Glomerular visceral epithelial cell (primary cell): ENCODE measurements at regions not wholly inside any gene's neighbourhood (a gene's known extent, or its start where the extent isn't known, plus 50 kb on each side); places are given as distances from the start of the nearest gene placed in this dataset.

Source experiments
- DNase-seq: peaks from one replicate; pipeline ENCODE4 v3.0.0-alpha.2; 2016; ENCODE audit errors: extremely low spot score

DNA sequence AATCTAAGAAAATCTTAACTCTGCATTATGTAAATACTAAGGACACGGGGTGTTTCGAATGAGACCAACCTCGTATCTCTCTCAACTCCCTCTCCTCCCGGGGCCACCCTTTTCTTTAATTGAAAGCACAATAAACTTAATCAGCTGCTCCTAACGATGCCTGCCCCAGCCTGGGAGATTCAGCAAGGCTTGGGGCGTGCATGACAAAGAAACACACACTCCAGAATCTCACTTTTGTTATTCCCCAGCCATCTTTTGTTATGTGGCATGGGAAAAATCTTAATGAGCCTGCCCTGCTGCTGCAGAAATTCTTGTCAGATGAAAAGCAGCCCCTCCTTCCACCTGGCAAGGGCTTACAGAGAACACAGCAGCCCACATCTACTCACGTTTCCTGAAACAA is 117.4 kb downstream of the TTLL2 start:
- no peak for DNase-seq

DNA sequence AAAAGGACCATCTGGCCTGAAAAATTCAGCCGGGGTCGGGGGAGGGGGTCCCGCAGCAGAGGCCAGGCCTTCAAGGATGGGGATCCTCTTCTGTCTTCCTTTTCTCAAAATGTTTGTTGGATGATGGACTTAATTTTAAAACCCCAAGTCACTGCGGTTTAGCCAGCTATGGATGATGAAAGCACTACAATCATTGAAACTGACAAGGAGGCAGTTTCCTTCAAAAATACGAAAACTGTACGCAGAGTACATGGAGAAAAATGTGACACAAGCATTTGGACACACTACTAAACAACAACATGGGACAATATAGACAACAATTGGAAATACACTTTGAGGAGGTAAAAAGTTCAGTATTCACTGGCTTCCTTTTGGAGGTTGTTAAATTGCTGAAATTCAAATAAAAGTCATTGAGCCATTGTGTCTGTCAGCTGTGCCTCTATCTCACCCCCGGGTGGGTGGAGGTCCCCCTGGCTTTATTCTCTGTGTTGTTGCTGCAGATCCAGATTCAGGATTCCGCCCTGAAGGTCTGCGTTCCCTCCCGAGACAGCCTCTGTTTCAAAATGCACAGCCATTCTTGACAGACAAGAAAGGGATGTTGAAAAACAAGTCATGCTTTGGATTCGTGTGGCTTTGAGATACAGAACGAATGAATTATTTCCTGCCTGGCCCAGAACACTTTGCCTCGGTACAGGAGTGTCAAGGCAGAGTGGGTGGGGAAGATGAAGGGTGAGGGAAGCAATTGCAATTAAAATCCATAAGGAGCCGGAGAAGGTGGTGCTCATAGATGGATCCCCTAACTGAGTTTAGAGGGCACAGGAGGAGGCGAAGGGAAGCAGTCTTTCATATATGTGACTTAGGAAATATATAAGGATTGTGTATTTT is 118.2 kb downstream of the TTLL2 start:
- no peak for DNase-seq

DNA sequence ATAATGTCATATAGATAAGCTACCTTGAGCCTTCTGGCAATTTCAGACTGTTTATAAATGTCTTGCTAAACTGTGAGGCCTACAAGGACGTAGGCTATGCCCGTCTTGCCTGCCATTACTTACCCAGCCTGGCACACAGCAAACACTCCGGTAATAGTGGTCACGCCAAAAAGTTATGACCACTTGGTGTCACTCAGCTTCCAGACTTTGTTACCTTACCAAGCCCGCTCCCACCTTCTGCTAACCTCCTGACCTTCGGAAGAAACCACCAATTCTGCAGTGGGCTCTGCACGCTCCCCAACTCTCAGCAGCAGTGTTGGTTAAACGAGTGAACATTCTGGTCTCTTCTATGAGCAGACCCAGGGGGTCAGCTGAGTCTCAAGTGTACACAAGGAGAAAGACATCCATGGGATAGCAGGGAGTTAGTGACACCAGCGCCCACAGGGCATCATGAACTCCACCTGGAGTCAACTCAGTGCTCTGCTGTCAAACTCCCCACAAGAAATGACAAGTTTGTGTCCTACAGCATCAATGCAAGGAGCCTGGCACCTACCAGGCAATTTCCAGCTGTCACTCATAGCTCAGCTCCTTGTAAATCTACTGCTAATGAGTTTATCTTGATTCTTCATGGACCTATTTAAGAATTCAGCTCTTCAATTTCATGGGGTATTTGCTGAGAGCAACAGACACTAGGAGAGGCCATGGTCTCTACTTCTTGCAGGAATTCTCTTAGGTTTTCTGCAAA is 119.9 kb downstream of the TTLL2 start:
- no peak for DNase-seq

DNA sequence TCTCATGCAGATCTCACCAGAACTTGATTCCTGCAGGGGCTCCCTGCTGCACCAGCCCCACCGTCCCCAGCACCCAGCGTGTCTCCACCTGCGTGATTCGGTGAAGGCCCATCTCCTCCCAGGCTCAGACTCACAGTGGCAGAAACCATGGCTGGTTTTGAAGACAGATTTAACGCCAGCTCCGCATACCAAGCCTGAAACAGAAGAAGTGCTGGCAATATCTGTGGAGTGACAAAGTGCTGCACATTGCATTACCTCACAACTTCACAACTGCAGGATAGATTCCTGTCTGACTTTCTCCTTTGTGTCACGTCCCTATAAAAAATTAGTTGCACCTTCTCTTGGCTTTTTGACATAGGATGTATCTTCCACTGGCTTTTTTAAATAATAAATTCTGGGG is 120.7 kb downstream of the TTLL2 start:
- DNase-seq, result no peak

DNA sequence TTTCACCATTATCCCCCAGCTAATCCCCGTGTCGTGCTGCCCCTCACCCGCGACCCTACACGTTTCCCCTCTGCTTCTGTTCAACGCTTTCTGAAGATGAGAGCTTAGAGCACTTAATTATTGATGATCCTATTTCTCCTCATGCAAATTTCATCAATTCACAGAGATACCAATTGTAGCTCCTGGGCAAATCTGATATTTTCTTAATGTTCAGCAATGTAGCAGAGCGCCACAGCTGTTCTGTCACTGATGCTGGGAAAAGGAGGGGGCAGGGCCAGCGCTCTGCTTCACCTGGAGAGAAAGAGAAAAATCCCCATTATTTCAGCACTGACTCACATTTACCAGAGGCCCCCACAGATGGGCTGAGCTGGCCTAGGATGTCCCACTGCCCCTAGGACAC is 121.2 kb downstream of the TTLL2 start:
- DNase-seq, result no peak

DNA sequence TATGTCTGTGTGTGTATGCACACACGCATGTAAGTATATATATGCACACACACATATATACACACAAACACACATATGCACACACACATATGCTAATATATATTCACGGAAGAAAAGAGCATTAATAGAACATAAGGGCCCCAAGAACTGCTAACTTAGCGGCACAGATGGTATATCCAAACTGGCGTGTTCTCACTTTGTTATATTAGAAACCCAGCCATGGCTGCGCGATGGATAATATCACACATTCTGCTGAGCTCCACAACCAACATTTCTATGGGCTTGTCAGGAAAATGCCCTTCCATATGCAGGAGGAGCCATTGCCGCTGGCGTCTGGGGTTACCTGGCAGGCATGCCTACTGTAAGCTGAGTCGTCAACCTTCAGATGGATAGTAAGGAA is 122.1 kb downstream of the TTLL2 start:
- no peak for DNase-seq

DNA sequence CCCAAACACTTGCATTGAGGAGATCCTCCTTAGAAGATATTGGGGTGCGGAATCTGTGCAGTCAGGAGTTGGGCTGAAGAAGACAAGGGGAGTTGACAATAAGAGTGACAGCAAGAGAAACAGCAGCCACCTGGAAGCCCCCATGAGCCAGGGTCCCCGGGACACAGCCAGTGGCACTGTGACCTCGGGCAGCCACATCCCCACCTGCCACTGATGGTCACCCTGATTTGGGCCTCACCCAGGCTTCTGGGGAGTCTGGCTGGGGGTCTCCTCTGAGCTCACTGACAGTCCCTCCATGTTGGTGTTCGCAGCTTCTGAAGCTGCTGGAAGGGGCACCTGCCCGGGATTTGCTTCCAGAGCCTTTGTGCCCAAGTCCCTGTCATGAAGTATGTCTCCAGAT is 123.5 kb downstream of the TTLL2 start:
- no peak for DNase-seq

DNA sequence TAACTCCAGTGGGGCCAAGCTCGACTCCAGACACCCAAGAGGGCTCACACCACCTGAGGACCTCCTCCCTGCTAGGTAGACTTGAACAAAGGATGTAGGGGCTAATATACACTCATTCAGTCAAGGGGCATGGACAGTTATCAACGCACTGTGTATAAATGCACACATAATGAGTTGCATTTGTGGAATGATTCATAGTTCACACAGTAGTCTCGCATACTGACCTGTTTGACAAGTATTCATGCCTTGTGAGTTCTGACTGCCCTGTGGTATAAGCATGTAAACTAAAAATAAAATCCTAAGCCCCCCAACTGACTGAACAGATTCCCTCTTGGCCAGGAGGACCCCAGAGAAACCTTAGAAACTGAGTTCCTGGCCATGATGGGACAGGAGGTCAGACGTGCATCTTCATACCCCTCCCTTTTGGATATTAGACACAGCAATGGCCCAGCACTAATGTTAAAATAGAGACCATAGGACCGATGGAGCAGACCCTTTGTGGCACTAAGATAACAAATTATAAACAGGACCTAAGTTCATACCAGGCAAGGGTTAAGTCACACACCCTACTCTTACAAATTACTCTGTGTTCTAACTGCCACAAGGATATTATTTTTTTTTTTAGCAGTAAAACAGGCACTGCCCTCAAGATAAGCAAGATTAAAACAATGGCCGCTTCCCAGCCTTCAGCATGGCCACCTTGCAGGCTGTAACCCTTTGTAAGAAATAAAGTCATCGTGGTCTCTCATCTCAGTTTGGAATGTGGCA is 124.4 kb downstream of the TTLL2 start:
- no peak for DNase-seq

DNA sequence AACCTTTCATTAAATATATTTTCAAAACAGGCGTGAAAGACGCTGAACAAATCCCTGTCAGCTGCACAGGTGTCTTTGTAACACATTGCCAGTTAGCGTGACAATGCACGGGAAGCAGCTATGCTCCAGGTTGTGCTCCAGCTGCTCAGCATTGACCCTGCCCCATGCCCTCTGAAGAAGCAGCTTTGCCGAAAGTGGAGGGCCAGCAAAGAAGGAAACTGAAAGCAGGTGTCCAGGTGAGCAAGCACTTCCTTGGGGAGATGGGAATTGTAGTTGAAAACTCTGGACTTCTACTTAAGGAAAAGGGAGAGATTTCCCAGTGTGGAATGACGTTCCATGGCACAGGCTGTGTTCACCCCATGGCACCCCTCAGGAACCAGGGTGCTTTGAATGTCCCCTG is 125.7 kb downstream of the TTLL2 start:
- DNase-seq, result no peak

DNA sequence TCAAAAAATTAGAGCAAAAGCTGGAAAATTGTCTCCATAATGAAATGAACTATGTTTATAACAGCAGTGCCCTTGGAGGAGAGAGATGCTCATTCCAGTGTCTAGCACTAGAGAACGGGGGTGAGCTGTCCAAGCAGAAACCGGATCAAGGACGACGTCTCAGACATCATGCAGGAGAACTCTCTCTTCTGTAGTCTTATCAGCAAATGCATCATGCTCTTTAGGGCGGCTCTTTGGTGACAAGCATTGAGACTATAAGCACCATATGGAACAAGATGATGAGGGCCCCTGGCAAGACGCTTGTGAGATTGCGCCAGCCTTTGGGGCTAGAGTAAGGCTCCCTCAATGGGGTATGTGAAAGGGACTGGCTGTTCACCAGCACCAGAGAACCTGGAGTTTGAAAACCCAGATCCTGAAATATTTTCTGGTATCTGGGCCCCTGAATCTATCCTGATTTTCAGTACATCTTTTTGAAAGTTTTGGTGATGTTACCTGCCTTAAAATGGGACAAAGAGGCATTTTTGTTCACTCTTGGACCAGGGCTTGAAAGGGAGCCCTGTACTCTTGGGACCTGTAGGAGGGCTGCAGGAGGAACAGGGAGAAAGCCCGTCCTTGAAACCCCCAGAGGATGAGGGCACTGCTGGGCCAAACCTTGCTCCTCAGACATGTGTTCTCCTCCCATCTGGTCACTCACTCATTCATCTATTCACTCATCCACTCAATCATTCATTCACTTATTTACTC is 127.6 kb downstream of the TTLL2 start:
- DNase-seq, result no peak

DNA sequence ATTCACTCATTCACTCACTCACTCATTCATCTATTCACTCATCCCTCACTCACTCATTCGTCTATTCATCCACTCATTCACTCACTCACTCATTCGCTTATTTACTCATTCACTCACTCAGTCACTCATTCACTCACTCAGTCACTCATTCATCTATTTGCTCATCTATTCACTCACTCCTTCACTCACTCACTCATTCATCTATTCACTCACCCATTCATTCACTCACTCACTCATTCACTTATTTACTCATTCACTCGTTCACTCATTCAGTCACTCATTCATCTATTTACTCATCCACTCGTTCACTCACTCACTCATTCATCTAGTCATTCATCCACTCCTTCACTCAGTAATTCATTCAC is 128.2 kb downstream of the TTLL2 start:
- no peak for DNase-seq

DNA sequence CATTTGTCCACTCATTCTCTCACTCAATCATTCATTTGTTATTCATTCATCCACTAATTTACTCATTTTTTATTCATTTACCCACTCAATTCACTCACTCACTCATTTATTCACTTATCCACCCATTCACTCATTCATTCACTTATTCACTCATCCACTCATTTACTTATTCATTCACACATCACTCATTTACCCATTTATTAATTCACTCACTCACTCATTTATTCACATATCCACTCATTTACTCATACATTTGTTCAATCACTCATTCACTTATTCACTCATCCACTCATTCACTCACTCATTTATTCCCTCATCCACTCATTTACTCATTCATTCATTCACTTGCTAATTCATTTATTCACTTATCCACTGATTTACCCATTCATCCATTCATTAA is 129.1 kb downstream of the TTLL2 start:
- no peak for DNase-seq

DNA sequence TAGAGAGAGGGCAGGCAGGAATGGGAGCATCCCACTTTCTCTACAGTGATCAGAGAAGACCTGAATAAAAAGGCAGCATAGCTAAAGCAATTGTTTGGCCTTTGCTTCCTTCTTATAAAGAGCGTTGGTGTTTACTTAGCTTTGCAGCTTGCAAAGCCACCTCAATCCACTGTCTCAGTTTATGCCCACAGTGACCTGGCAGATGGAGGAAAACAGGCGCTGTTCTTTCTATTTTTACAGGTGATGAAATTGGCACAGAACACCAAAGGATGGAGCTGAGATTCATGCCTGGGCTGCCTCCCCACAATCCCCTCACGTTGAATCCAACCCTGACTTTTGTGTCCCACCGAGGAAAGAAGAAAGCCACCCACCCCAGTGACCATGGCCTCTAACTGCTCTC is 130.5 kb downstream of the TTLL2 start:
- no peak for DNase-seq

DNA sequence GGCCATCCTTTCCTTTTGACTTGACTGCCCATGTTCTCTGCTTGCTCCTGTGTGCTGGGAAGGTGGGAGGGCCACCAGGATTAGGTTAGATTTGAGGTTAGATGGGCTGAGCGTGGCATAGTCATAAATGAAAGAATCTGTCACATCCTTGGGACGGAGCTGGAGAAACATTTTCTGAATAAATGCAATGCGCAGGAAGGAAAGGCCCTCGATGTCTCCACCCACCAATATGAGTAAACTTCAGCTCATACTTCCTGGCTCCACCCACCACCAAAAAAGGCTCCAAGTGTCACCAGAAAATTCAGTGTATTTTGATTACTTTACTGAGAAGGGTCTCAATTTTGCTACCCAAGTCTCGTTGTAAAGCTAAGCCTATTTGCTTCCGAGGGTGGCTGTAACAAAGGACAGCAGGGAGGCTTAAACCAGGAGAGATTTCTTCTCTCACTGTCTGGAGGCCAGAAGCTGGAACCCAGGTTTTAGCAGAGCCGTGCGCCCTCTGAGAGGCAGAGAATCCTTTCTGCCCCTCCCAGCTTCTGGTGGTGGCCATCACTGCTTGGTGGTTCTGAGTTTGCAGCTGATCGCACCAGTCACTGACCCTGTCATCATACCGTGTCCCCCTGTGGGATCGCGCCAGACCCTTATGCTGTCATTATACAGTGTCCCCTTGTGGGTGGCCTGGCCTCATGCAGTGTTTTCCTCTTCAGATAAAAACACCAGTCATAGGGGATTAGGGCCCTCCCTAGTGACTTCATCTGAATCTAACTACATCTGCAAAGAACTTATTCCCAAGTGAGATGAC is 137.8 kb downstream of the TTLL2 start:
- DNase-seq, result no peak

DNA sequence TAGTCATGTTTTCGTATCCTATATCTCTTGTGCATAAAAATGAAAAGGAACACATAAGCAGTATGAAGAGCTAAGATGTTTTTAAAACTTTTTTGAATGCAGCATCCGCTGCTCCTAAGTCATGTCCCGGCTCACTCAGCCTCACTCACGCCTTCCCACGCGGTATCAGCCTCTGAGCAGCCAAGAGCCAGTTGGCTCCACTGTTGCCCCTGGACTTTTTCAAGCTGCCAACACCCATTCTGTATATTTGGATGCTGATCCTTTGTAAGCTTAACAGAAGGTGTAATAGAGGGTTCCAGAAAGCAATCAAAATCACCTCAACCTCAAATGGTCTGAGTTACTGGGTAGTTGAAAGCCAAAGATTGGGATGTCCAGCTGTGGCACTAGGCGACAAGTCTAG is 139.3 kb downstream of the TTLL2 start:
- no peak for DNase-seq

DNA sequence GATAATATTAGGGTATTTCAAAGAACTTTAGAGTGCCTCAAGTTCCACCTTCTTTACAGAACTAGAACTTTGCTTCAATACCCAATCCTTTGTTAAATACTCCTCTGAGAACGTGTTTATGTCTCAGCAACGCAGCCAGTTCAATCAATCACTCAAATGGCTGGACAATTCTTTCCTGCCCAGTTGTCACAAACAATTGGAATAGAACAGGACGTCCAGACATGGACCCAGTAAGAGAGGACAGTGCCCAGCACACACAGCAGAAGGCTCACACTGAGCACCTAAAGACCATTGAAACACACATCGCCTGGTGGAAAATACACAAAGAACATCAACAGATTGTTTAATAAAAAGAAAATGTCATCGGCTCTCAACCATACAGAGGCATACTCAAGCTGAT is 140.6 kb downstream of the TTLL2 start:
- no peak for DNase-seq

DNA sequence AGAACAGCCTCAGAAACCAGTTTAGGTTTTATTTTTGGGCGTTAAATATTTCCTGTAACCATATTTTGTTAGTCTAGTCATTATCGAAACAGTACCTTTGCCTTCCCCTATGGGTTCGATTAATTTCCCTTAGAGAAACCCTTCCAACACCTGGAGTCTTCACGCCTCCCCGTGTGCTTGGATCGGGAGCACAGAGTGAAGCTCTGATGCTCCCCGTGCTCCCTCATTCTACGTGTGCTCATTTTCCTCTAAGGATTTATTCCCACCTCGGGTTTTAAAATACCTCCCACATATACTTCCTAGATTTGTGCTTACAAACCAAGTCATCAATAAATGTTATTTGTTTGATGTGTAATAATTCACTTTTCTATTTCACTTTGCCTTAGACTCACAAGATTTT is 142.4 kb downstream of the TTLL2 start:
- DNase-seq, result no peak

DNA sequence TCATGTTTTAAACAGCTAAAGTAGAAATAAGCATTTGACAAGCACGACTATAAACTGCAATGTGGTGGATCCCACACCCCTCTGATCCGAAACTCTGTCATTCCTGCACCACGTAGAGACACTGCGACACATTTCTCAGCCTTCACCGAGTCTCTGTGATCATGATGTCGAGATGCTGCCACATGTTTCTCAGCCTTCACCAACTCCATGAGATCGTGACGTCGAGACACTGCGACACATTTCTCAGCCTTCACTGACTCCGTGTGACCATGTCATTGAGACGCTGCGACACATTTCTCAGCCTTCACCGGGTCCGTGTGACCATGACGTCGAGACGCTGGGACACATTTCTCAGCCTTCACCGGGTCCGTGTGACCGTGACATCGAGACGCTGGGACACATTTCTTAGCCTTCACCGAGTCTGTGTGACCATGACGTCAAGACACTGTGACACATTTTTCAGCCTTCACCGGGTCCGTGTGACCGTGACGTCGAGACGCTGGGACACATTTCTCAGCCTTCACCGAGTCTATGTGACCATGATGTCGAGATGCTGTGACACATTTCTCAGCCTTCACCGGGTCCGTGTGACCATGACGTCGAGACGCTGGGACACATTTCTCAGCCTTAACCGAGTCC is 143.0 kb downstream of the TTLL2 start:
- DNase-seq, result no peak

DNA sequence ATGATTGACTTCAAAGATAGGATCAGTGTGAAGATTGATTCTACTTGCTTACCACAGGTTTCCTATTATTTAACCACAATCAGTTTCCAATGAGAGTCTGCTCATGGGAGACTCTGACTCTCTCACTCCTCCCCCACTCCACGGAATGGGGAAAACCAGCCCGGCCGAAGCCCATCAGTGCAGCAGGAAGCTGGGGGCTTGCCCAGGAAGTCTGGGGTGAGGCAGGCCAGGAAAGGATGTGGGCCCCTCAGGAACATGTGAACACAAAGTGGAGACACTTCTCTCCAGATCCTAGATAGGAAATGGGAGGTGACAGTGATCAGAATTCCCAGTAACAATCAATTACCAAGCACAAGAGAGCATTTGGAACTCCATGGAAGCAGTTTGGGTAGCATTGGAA is 144.2 kb downstream of the TTLL2 start:
- no peak for DNase-seq

DNA sequence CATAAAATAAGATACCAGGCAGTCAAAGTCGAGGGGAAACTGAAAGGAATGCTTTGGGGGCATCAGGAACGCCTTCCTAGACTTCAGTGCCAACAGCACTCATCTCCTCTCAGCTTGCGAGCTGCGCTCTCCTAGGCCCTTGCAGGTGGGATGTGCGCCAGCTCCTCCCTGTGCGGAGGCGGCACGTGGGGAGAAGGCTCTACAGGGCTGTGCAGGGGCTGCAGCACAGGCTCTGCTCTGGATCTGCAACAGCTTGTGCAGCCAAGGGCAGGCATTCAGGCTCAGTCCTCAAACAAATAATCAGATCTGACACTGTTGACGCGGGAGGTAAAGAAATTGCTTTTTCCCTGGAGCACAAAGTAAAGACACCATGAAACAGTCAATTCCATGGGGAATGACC is 144.8 kb downstream of the TTLL2 start:
- DNase-seq, result no peak
